Fibroblast of pulmonary artery (primary cell): ENCODE measurements at regions not wholly inside any gene's neighbourhood (a gene's known extent, or its start where the extent isn't known, plus 50 kb on each side); places are given as distances from the start of the nearest gene placed in this dataset.

ENCODE experiments used
- DNase-seq: peaks from one replicate; pipeline ENCODE4 v3.0.0-alpha.2; 2010; ENCODE audit warnings: low read depth
- H3K4me3 ChIP-seq: replicated peaks from 2 replicates; pipeline ENCODE4 v1.5.1; 2011; ENCODE audit warnings: low read depth, mild to moderate bottlenecking, control low read depth, low read length, moderate library complexity
- CTCF ChIP-seq: IDR thresholded peaks from 2 replicates; pipeline ENCODE4 v1.5.1; 2011; ENCODE audit warnings: mild to moderate bottlenecking, control low read depth, low read length, inconsistent platforms; ENCODE audit errors: missing control alignments

- no peak for DNase-seq
- TF ChIP-seq CTCF = no peak
- no peak overlapping the region for H3K4me3 ChIP-seq
Observed at GRCh38 chr14:23707415-23707814, 71.3 kb downstream of the DHRS2 start.

GRCh38 chr14:23708343-23708742 lies 72.2 kb downstream of the DHRS2 start:
- TF ChIP-seq CTCF = no peak
- DNase-seq = no peak
- H3K4me3 ChIP-seq = no peak overlapping the region

- TF ChIP-seq CTCF = no peak
- DNase-seq = no peak
Observed at GRCh38 chr14:23709923-23710322, 73.8 kb downstream of the DHRS2 start.

DNA sequence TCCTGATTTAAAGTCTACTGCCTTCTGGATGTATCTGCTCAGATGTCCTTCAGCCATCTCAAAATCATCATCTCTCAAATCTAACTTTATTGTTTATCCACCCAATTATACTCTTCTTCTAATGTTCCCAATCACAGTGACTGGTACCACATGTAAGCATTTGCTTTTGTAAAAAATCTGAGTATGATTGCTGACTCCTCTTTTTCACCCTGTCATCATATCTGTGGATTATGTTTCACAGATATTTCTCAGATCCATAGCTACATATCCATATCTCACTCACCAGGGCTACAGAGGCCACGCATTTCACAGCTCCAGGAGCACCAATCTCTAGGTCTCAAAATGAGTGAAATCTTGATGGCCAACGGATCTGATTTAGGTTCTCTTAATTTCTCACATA lies 76.1 kb downstream of the DHRS2 start:
- TF ChIP-seq CTCF = no peak
- DNase-seq = no peak
- H3K4me3 ChIP-seq = no peak overlapping the region

More at GRCh38 chr14:23709923-23710322, 73.8 kb downstream of the DHRS2 start:
- H3K4me3 ChIP-seq = no peak overlapping the region

DNA sequence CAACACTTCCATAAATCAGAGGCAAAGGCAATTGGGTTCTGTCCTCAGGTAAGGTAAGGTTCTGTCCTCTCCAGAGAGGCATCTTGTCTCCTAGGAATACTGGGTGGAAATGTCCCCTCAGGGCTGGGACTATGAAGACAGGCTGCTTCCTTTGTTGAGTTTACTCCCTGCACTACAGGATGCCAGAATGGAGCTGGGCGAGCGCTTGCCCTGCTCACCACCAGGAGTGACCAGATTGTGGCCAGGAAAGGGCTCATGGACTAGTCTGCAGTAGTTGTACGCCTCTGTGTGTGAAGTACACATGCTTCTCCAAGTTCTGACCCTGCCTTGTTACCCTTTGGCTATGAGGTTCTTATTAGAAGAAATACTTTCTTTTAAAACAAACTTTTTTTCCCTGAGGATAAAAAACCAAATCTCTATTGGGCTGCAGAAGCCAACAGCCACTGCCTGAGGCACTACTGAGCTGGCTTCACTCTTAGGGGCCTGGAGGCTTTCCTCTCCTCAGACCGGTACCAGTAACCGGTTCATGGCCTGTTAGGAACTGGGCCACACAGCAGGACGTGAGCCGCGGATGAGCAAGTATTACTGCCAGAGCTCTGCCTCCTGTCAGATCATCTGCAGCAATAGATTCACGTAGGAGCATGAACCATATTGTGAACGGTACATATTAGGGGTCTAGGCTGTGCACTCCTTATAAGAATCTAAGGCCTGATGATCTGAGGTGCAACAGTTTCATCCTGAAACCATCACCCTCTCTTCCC lies 83.2 kb downstream of the DHRS2 start:
- DNase-seq = no peak
- TF ChIP-seq CTCF = no peak
- no peak overlapping the region for H3K4me3 ChIP-seq

DNA sequence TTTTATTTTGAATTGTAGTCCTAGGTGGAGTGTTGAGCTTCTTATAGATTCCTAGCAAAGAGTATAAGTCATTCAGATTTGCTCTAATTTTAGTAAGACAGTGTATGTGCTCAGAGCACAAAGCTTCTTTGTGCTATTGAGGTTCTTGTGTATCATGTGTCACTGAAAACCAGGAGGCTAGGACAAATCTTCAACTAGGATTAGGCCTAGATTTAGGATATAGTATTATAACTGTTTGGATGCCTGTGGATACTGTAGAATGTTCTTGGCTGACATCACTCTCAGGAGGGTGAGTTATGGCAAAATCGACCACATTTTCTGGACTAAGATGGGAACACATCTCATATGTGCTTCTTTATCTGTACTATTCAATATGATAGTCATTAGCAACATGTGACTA lies 86.5 kb downstream of the DHRS2 start:
- TF ChIP-seq CTCF = no peak
- no peak overlapping the region for H3K4me3 ChIP-seq
- no peak for DNase-seq

GRCh38 chr14:23723911-23724310 lies 87.7 kb downstream of the DHRS2 start:
- DNase-seq = no peak
- H3K4me3 ChIP-seq = no peak overlapping the region
- no peak for TF ChIP-seq CTCF
